ENCODE measurements at regions not wholly inside any gene's neighbourhood (a gene's known extent, or its start where the extent isn't known, plus 50 kb on each side); places are given as distances from the start of the nearest gene placed in this dataset.

GRCh38 chr12:125243811-125244210 is 178.6 kb downstream of the AACS start:
- DNase-seq (ENCODE audit: insufficient read length, low spot score) (no peak), FAIRE-seq (no peak)
- TF ChIP-seq CTCF (IDR thresholded peaks at IDR 0.05; ENCODE audit: insufficient read depth, missing control alignments), result no peak

- FAIRE-seq, result no peak
- TF ChIP-seq CTCF (IDR thresholded peaks at IDR 0.05; ENCODE audit: insufficient read depth, missing control alignments), result no peak
- no peak for DNase-seq (ENCODE audit: insufficient read length, low spot score)
Measured at GRCh38 chr12:125244338-125244737, 179.1 kb downstream of the AACS start.

- FAIRE-seq (no peak), DNase-seq (ENCODE audit: insufficient read length, low spot score) (no peak)
- TF ChIP-seq CTCF (IDR thresholded peaks at IDR 0.05; ENCODE audit: insufficient read depth, missing control alignments), result no peak
Measured at GRCh38 chr12:125245581-125246557, 180.6 kb downstream of the AACS start.

- no peak for TF ChIP-seq CTCF (IDR thresholded peaks at IDR 0.05; ENCODE audit: insufficient read depth, missing control alignments)
- DNase-seq (ENCODE audit: insufficient read length, low spot score), result no peak
- no peak for FAIRE-seq
Measured at GRCh38 chr12:125247477-125247876, 182.2 kb downstream of the AACS start.

GRCh38 chr12:125249066-125249824 is 184.0 kb downstream of the AACS start:
- no peak for TF ChIP-seq CTCF (IDR thresholded peaks at IDR 0.05; ENCODE audit: insufficient read depth, missing control alignments)
- FAIRE-seq, result no peak
- DNase-seq (ENCODE audit: insufficient read length, low spot score), result no peak

GRCh38 chr12:125249932-125250331 is 184.7 kb downstream of the AACS start:
- TF ChIP-seq CTCF (IDR thresholded peaks at IDR 0.05; ENCODE audit: insufficient read depth, missing control alignments), result no peak
- no peak for DNase-seq (ENCODE audit: insufficient read length, low spot score)
- FAIRE-seq, result no peak
